ENCODE measurements at regions not wholly inside any gene's neighbourhood (a gene's known extent, or its start where the extent isn't known, plus 50 kb on each side); places are given as distances from the start of the nearest gene placed in this dataset.

GRCh38 chr1:5390504-5390903, 601.7 kb downstream of the NPHP4 start:
- Histone ChIP-seq H3K27ac (no peak overlapping the region), H3F3A (ENCODE audit: low read depth) (no peaks in the 10 kb centered on the region)
- no peaks in the 10 kb centered on the region for H3K9me3 Mint-ChIP-seq

GRCh38 chr1:5389101-5389885, 602.9 kb downstream of the NPHP4 start:
- H3K27ac Mint-ChIP-seq: no peak overlapping the region

More at GRCh38 chr1:5390504-5390903, 601.7 kb downstream of the NPHP4 start:
- H3K27ac Mint-ChIP-seq: no peak overlapping the region
- Histone ChIP-seq H3K4me2 (no peak overlapping the region), H4K20me1 (ENCODE audit: low read depth) (no peaks in the 10 kb centered on the region), H3K36me3 (no peaks in the 10 kb centered on the region), H3K4me3 (no peak overlapping the region), H3K4me1 (no peaks in the 10 kb centered on the region), H3K9ac (no peak overlapping the region), H2AFZ (replicated peaks) (no peak overlapping the region), H3K27me3 (no peaks in the 10 kb centered on the region), H3K79me2 (ENCODE audit: low read depth) (no peaks in the 10 kb centered on the region), H3K9me3 (ENCODE audit: low read depth) (no peaks in the 10 kb centered on the region)
- H3K4me3 Mint-ChIP-seq: no peak overlapping the region
- H3K4me1 Mint-ChIP-seq: peaks cover 12% of the 10 kb centered on the region
- no peaks in the 10 kb centered on the region for H3K36me3 Mint-ChIP-seq
- DNase-seq (ENCODE audit: low spot score): no peak
- peaks cover 8% of the 10 kb centered on the region for H3K27me3 Mint-ChIP-seq (ENCODE audit: insufficient read depth, low read depth)
- no peak for TF ChIP-seq EZH2phosphoT487 (IDR thresholded peaks at IDR 0.05)
- no peak for TF ChIP-seq EZH2 (IDR thresholded peaks at IDR 0.05)
- TF ChIP-seq, protein P1, sequence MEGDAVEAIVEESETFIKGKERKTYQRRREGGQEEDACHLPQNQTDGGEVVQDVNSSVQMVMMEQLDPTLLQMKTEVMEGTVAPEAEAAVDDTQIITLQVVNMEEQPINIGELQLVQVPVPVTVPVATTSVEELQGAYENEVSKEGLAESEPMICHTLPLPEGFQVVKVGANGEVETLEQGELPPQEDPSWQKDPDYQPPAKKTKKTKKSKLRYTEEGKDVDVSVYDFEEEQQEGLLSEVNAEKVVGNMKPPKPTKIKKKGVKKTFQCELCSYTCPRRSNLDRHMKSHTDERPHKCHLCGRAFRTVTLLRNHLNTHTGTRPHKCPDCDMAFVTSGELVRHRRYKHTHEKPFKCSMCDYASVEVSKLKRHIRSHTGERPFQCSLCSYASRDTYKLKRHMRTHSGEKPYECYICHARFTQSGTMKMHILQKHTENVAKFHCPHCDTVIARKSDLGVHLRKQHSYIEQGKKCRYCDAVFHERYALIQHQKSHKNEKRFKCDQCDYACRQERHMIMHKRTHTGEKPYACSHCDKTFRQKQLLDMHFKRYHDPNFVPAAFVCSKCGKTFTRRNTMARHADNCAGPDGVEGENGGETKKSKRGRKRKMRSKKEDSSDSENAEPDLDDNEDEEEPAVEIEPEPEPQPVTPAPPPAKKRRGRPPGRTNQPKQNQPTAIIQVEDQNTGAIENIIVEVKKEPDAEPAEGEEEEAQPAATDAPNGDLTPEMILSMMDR (IDR thresholded peaks at IDR 0.05): no peak

GRCh38 chr1:5388622-5389021, 603.6 kb downstream of the NPHP4 start:
- no peaks in the 10 kb centered on the region for H3K9me3 ChIP-seq (ENCODE audit: low read depth)
- no peaks in the 10 kb centered on the region for H3K36me3 ChIP-seq
- no peaks in the 10 kb centered on the region for H3K79me2 ChIP-seq (ENCODE audit: low read depth)
- no peak overlapping the region for H3K27ac Mint-ChIP-seq
- DNase-seq (ENCODE audit: low spot score): peak; percentile 26
- H3K9ac ChIP-seq: no peak overlapping the region
- no peaks in the 10 kb centered on the region for H3F3A ChIP-seq (ENCODE audit: low read depth)
- peaks cover 10% of the 10 kb centered on the region for H3K4me1 Mint-ChIP-seq
- H2AFZ ChIP-seq (replicated peaks): peak overlapping the region; percentile 42
- H3K4me3 Mint-ChIP-seq: no peak overlapping the region
- no peaks in the 10 kb centered on the region for H3K4me1 ChIP-seq
- H3K27ac ChIP-seq: no peak overlapping the region
- H3K9me3 Mint-ChIP-seq: no peaks in the 10 kb centered on the region
- H3K4me3 ChIP-seq: no peak overlapping the region
- peaks cover 5% of the 10 kb centered on the region for H3K27me3 Mint-ChIP-seq (ENCODE audit: insufficient read depth, low read depth)
- H3K4me2 ChIP-seq: no peak overlapping the region
- TF ChIP-seq EZH2phosphoT487 (IDR thresholded peaks at IDR 0.05): no peak
- TF ChIP-seq, protein P1 (IDR thresholded peaks at IDR 0.05): no peak
- TF ChIP-seq EZH2 (IDR thresholded peaks at IDR 0.05): no peak
- no peaks in the 10 kb centered on the region for H3K36me3 Mint-ChIP-seq
- H3K27me3 ChIP-seq: no peaks in the 10 kb centered on the region
- no peaks in the 10 kb centered on the region for H4K20me1 ChIP-seq (ENCODE audit: low read depth)

More at GRCh38 chr1:5389101-5389885, 602.9 kb downstream of the NPHP4 start:
- H3K4me3 ChIP-seq: no peak overlapping the region
- no peaks in the 10 kb centered on the region for H4K20me1 ChIP-seq (ENCODE audit: low read depth)
- no peaks in the 10 kb centered on the region for H3K27me3 ChIP-seq
- H3K79me2 ChIP-seq (ENCODE audit: low read depth): no peaks in the 10 kb centered on the region
- Mint-ChIP-seq H3K4me3 (no peak overlapping the region), H3K9me3 (no peaks in the 10 kb centered on the region), H3K36me3 (no peaks in the 10 kb centered on the region), H3K4me1 (peaks cover 12% of the 10 kb centered on the region), H3K27me3 (ENCODE audit: insufficient read depth, low read depth) (peaks cover 8% of the 10 kb centered on the region)
- no peak overlapping the region for H2AFZ ChIP-seq (replicated peaks)
- no peaks in the 10 kb centered on the region for H3K4me1 ChIP-seq
- no peaks in the 10 kb centered on the region for H3K36me3 ChIP-seq
- H3K9ac ChIP-seq: no peak overlapping the region
- no peak overlapping the region for H3K4me2 ChIP-seq
- no peaks in the 10 kb centered on the region for H3F3A ChIP-seq (ENCODE audit: low read depth)
- TF ChIP-seq EZH2 (IDR thresholded peaks at IDR 0.05) (no peak), EZH2phosphoT487 (IDR thresholded peaks at IDR 0.05) (no peak)
- TF ChIP-seq, protein P1 (IDR thresholded peaks at IDR 0.05): no peak
- no peaks in the 10 kb centered on the region for H3K9me3 ChIP-seq (ENCODE audit: low read depth)
- no peak overlapping the region for H3K27ac ChIP-seq
- DNase-seq (ENCODE audit: low spot score): no peak

All from neural progenitor cell (in vitro differentiated cells).